ENCODE measurements at regions not wholly inside any gene's neighbourhood (a gene's known extent, or its start where the extent isn't known, plus 50 kb on each side); places are given as distances from the start of the nearest gene placed in this dataset.

- ChIA-PET CTCF (interaction anchor here (1.1 kb wide), 1 partner anchor 136 kb away, joined by 3 read pairs; no protein-coding TSS in a partner anchor), POLR2A (no interaction called here)
- no peaks in the 10 kb centered on the region for H3K4me1 Mint-ChIP-seq
- H3K27me3 Mint-ChIP-seq (ENCODE audit: low read depth), result no peaks in the 10 kb centered on the region
- no peaks in the 10 kb centered on the region for H3K36me3 Mint-ChIP-seq
- no peak for DNase-seq (ENCODE audit: low spot score)
- no peak overlapping the region for H3K4me3 Mint-ChIP-seq
- H3K27ac Mint-ChIP-seq, result no peak overlapping the region
- no peak for ATAC-seq
- no peaks in the 10 kb centered on the region for H3K9me3 Mint-ChIP-seq
- TF ChIP-seq ERG (CRISPR knock-in tag; IDR thresholded peaks at IDR 0.05) (no peak), ZBTB43 (CRISPR knock-in tag; IDR thresholded peaks at IDR 0.05) (no peak), ZNF396 (CRISPR knock-in tag; IDR thresholded peaks at IDR 0.05; ENCODE audit: borderline replicate concordance) (no peak), IRF1 (CRISPR knock-in tag; IDR thresholded peaks at IDR 0.05) (no peak), ARID4B (CRISPR knock-in tag; IDR thresholded peaks at IDR 0.05; ENCODE audit: borderline replicate concordance) (no peak), MLX (CRISPR knock-in tag; IDR thresholded peaks at IDR 0.05) (no peak), ZNF138 (CRISPR knock-in tag; conservative IDR thresholded peaks at IDR 0.05) (no peak), ZNF512 (CRISPR knock-in tag; IDR thresholded peaks at IDR 0.05; ENCODE audit: borderline replicate concordance) (no peak), CDX4 (CRISPR knock-in tag; IDR thresholded peaks at IDR 0.05; ENCODE audit: borderline replicate concordance) (no peak)
Measured at GRCh38 chr6:95249175-95249574, 328.2 kb upstream of the MANEA start.

GRCh38 chr6:95249661-95250060 is 327.7 kb upstream of the MANEA start:
- ATAC-seq, result no peak
- TF ChIP-seq ATF3 (CRISPR knock-in tag; conservative IDR thresholded peaks at IDR 0.05) (no peak), ZNF219 (CRISPR knock-in tag; IDR thresholded peaks at IDR 0.05; ENCODE audit: borderline replicate concordance) (no peak), E2F5 (CRISPR knock-in tag; IDR thresholded peaks at IDR 0.05) (no peak), NFE2L1 (CRISPR knock-in tag; IDR thresholded peaks at IDR 0.05) (no peak), IRF1 (CRISPR knock-in tag; IDR thresholded peaks at IDR 0.05) (no peak), MYBL2 (CRISPR knock-in tag; IDR thresholded peaks at IDR 0.05) (no peak), GTF2I (CRISPR knock-in tag; conservative IDR thresholded peaks at IDR 0.05) (no peak), MXD4 (CRISPR knock-in tag; IDR thresholded peaks at IDR 0.05; ENCODE audit: borderline replicate concordance) (no peak), NR1H2 (CRISPR knock-in tag; IDR thresholded peaks at IDR 0.05) (no peak), ZNF263 (CRISPR knock-in tag; IDR thresholded peaks at IDR 0.05; ENCODE audit: low read depth) (no peak), JAZF1 (CRISPR knock-in tag; IDR thresholded peaks at IDR 0.05) (no peak), ZBTB21 (CRISPR knock-in tag; IDR thresholded peaks at IDR 0.05; ENCODE audit: borderline replicate concordance) (no peak), MLX (CRISPR knock-in tag; IDR thresholded peaks at IDR 0.05) (no peak), NR2C2 (CRISPR knock-in tag; IDR thresholded peaks at IDR 0.05) (no peak)

More at GRCh38 chr6:95249661-95250060, 327.7 kb upstream of the MANEA start:
- no peaks in the 10 kb centered on the region for H3K9me3 Mint-ChIP-seq
- H3K27ac Mint-ChIP-seq, result no peak overlapping the region
- no peak overlapping the region for H3K4me3 Mint-ChIP-seq
- H3K36me3 Mint-ChIP-seq, result no peaks in the 10 kb centered on the region
- CTCF ChIA-PET, result no interaction called here
- POLR2A ChIA-PET, result no interaction called here
- no peak for DNase-seq (ENCODE audit: low spot score)
- H3K27me3 Mint-ChIP-seq (ENCODE audit: low read depth), result no peaks in the 10 kb centered on the region
- no peaks in the 10 kb centered on the region for H3K4me1 Mint-ChIP-seq

All from WTC11 (cell line).